Osteoblast (primary cell): ENCODE measurements at regions not wholly inside any gene's neighbourhood (a gene's known extent, or its start where the extent isn't known, plus 50 kb on each side); places are given as distances from the start of the nearest gene placed in this dataset.

ENCODE experiments used
- DNase-seq: peaks from one replicate; pipeline ENCODE4 v3.0.0; 2011; ENCODE audit warnings: low spot score, mixed read lengths; ENCODE audit not compliant: insufficient read length; ENCODE audit errors: missing footprints
- H2AFZ ChIP-seq: 2 replicates; pipeline ENCODE4 v1.6.0; 2011; ENCODE audit warnings: mild to moderate bottlenecking, low read length
- H3K27ac ChIP-seq: 2 replicates; pipeline ENCODE4 v1.5.1; 2011; ENCODE audit warnings: mild to moderate bottlenecking, low read depth, low read length, moderate library complexity
- H3K27me3 ChIP-seq: 2 replicates; pipeline ENCODE4 v1.6.0; 2012; ENCODE audit warnings: mild to moderate bottlenecking, control low read depth, inconsistent platforms, low read length, moderate library complexity; ENCODE audit not compliant: insufficient read depth
- H3K36me3 ChIP-seq: 2 replicates; pipeline ENCODE4 v1.5.1; 2011; ENCODE audit warnings: mild to moderate bottlenecking, low read length, control low read depth, moderate library complexity; ENCODE audit not compliant: insufficient read depth
- H3K4me1 ChIP-seq: 2 replicates; pipeline ENCODE4 v1.5.1; 2011; ENCODE audit warnings: mild to moderate bottlenecking, low read length, control low read depth, moderate library complexity; ENCODE audit not compliant: insufficient read depth
- H3K4me2 ChIP-seq: 2 replicates; pipeline ENCODE4 v1.6.0; 2011; ENCODE audit warnings: mild to moderate bottlenecking, low read length; ENCODE audit not compliant: insufficient read depth
- H3K4me3 ChIP-seq: fragments of 200-600 bp; sonication (generic); 3 replicates; pipeline ENCODE4 v1.5.1; 2012; ENCODE audit warnings: mild to moderate bottlenecking, low read length, inconsistent platforms; ENCODE audit not compliant: insufficient read depth
- H3K79me2 ChIP-seq: 2 replicates; pipeline ENCODE4 v1.6.0; 2012; ENCODE audit warnings: mild to moderate bottlenecking, low read length, control low read depth, inconsistent platforms; ENCODE audit not compliant: insufficient read depth
- H3K9me3 ChIP-seq: 2 replicates; pipeline ENCODE4 v1.5.1; 2011; ENCODE audit warnings: low read depth, low read length, control low read depth
- H4K20me1 ChIP-seq: 2 replicates; pipeline ENCODE4 v1.6.0; 2012; ENCODE audit warnings: mild to moderate bottlenecking, low read length, control low read depth; ENCODE audit not compliant: insufficient read depth
- CTCF ChIP-seq: IDR thresholded peaks from 2 replicates; pipeline ENCODE4 v1.5.1; 2011; ENCODE audit warnings: mild to moderate bottlenecking, low read depth, low read length, moderate library complexity; ENCODE audit errors: extremely low read depth

GRCh38 chr6:164694386-164694785 lies 615.0 kb downstream of the C6orf118 start:
- H2AFZ ChIP-seq, result no peak overlapping the region
- no peaks in the 10 kb centered on the region for H3K4me1 ChIP-seq
- peaks cover 2% of the 10 kb centered on the region for H3K9me3 ChIP-seq
- no peaks in the 10 kb centered on the region for H4K20me1 ChIP-seq
- H3K79me2 ChIP-seq, result no peaks in the 10 kb centered on the region
- no peak for DNase-seq
- no peak overlapping the region for H3K4me2 ChIP-seq
- TF ChIP-seq CTCF, result no peak
- H3K4me3 ChIP-seq, result no peak overlapping the region
- H3K27me3 ChIP-seq, result no peaks in the 10 kb centered on the region
- H3K36me3 ChIP-seq, result no peaks in the 10 kb centered on the region
- H3K27ac ChIP-seq, result no peak overlapping the region

GRCh38 chr6:164693944-164694343 lies 615.5 kb downstream of the C6orf118 start:
- Histone ChIP-seq H3K4me3 (no peak overlapping the region), H3K36me3 (no peaks in the 10 kb centered on the region), H3K27ac (no peak overlapping the region), H3K9me3 (peaks cover 2% of the 10 kb centered on the region), H3K4me1 (no peaks in the 10 kb centered on the region), H3K79me2 (no peaks in the 10 kb centered on the region), H2AFZ (no peak overlapping the region), H4K20me1 (no peaks in the 10 kb centered on the region), H3K4me2 (no peak overlapping the region), H3K27me3 (no peaks in the 10 kb centered on the region)
- no peak for TF ChIP-seq CTCF
- no peak for DNase-seq

- Histone ChIP-seq H3K27ac (no peak overlapping the region), H4K20me1 (no peaks in the 10 kb centered on the region), H3K27me3 (no peaks in the 10 kb centered on the region), H3K4me2 (no peak overlapping the region), H3K79me2 (no peaks in the 10 kb centered on the region), H3K36me3 (no peaks in the 10 kb centered on the region), H3K9me3 (peaks cover 2% of the 10 kb centered on the region), H3K4me3 (no peak overlapping the region), H3K4me1 (no peaks in the 10 kb centered on the region), H2AFZ (no peak overlapping the region)
- TF ChIP-seq CTCF, result no peak
- no peak for DNase-seq
These were observed 616.5 kb downstream of the C6orf118 start for GRCh38 chr6:164692772-164693510.

- DNase-seq, result no peak
These were observed 618.5 kb downstream of the C6orf118 start for GRCh38 chr6:164690702-164691500.

More at GRCh38 chr6:164690702-164691500, 618.5 kb downstream of the C6orf118 start:
- Histone ChIP-seq H3K4me1 (no peaks in the 10 kb centered on the region), H2AFZ (no peak overlapping the region), H3K4me3 (no peak overlapping the region), H3K27ac (no peak overlapping the region), H3K9me3 (no peaks in the 10 kb centered on the region), H3K36me3 (no peaks in the 10 kb centered on the region), H3K4me2 (no peak overlapping the region), H3K79me2 (no peaks in the 10 kb centered on the region), H3K27me3 (no peaks in the 10 kb centered on the region), H4K20me1 (no peaks in the 10 kb centered on the region)
- TF ChIP-seq CTCF, result no peak
